NCI-H1417 (cell line): ENCODE measurements at regions not wholly inside any gene's neighbourhood (a gene's known extent, or its start where the extent isn't known, plus 50 kb on each side); places are given as distances from the start of the nearest gene placed in this dataset.

ENCODE experiments used
- DNase-seq, 3 experiments: peaks; one replicate each; lab custom pipeline; 2025; lab: John Stamatoyannopoulos, UW

GRCh38 chr3:115524549-115524948 is 98.8 kb upstream of the GAP43 start:
- no peak for DNase-seq

- no peak for DNase-seq
Observed at GRCh38 chr3:115525731-115526130, 97.6 kb upstream of the GAP43 start.

- no peak for DNase-seq
Observed at GRCh38 chr3:115533218-115533617, 90.1 kb upstream of the GAP43 start.

GRCh38 chr3:115536171-115536570 is 87.1 kb upstream of the GAP43 start:
- DNase-seq = no peak

GRCh38 chr3:115537669-115538068 is 85.6 kb upstream of the GAP43 start:
- no peak for DNase-seq

GRCh38 chr3:115547207-115547606 is 76.1 kb upstream of the GAP43 start:
- DNase-seq = no peak

GRCh38 chr3:115548611-115549010 is 74.7 kb upstream of the GAP43 start:
- no peak for DNase-seq

- DNase-seq = no peak
Observed at GRCh38 chr3:115549071-115549470, 74.2 kb upstream of the GAP43 start.

- DNase-seq = no peak
Observed at GRCh38 chr3:115550285-115550761, 73.0 kb upstream of the GAP43 start.

- peak in 1 of 3 experiments; percentile 47 for DNase-seq
Observed at GRCh38 chr3:115551016-115551415, 72.3 kb upstream of the GAP43 start.

- DNase-seq = no peak
Observed at GRCh38 chr3:115552007-115552406, 71.3 kb upstream of the GAP43 start.

- no peak for DNase-seq
Observed at GRCh38 chr3:115553796-115554486, 69.4 kb upstream of the GAP43 start.

- DNase-seq = no peak
Observed at GRCh38 chr3:115554487-115554807, 68.9 kb upstream of the GAP43 start.

- no peak for DNase-seq
Observed at GRCh38 chr3:115562636-115563267, 60.6 kb upstream of the GAP43 start.

GRCh38 chr3:115563984-115564383 is 59.3 kb upstream of the GAP43 start:
- no peak for DNase-seq

GRCh38 chr3:115571413-115571812 is 51.9 kb upstream of the GAP43 start:
- no peak for DNase-seq
